ENCODE measurements at regions not wholly inside any gene's neighbourhood (a gene's known extent, or its start where the extent isn't known, plus 50 kb on each side); places are given as distances from the start of the nearest gene placed in this dataset.

GRCh38 chr3:29227307-29227706 is 53.6 kb upstream of the RBMS3 start:
- Mint-ChIP-seq H3K27me3 (ENCODE audit: low read depth) (no peaks in the 10 kb centered on the region), H3K9me3 (ENCODE audit: low read depth) (peaks cover 2% of the 10 kb centered on the region), H3K27ac (ENCODE audit: unreplicated experiment) (no peak overlapping the region), H3K4me3 (ENCODE audit: unreplicated experiment) (no peak overlapping the region), H3K4me1 (ENCODE audit: low read depth) (peaks cover 30% of the 10 kb centered on the region), H3K36me3 (ENCODE audit: low read depth) (no peaks in the 10 kb centered on the region)
- TF ChIP-seq CTCF (IDR thresholded peaks at IDR 0.05) = no peak
- DNase-seq (ENCODE audit: low spot score) = no peak

All from chondrocyte (in vitro differentiated cells).